GM21723 (cell line): ENCODE measurements at regions not wholly inside any gene's neighbourhood (a gene's known extent, or its start where the extent isn't known, plus 50 kb on each side); places are given as distances from the start of the nearest gene placed in this dataset.

Experiments used
- ATAC-seq: cut with Tn5 transposase; IDR thresholded peaks from one replicate; pipeline ENCODE4 v1.9.1; 2021; ENCODE audit warnings: mild to moderate bottlenecking, moderate library complexity; ENCODE audit not compliant: unreplicated experiment

DNA sequence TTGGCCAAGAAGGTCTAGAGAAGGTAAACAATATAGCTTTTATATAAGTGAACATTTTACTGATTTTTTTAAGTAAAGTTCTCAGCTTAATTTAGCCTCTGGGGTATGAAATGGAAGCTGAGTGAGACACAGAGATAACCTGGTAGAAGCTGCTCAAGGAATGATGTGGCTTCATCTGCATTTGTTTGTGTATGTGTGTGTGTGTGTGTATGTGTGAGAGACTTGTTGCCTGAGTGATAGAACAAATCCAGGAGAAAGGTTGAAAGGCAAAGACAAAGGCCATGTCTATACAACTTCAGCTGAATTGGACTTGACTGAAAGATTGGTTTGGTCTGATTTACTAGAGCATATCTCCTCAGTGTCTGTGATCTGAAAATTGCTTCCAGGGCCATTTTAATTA is 63.6 kb downstream of the PCDH7 start:
- ATAC-seq = no peak

DNA sequence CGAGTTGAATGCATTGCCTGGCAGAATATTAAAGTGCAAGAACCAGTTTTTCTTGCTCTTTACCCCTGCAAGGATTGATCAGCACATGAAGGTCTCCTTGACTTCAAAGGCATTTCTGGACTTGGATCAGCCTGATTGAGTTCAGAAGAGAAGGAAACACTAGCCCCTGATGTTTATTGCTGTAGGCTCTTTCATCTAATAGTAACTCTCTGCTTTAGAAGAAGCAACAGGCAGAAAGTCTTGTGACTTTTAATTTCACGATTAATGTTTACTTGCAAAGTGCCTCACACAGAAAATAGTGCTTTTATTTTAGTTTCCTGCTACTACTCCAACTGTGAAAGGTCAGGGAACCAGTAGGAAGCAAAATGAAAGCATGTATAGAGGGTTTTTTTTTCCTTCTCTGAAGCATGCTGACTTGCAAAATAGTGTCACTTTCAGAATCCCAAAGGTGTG is 69.1 kb downstream of the PCDH7 start:
- no peak for ATAC-seq

DNA sequence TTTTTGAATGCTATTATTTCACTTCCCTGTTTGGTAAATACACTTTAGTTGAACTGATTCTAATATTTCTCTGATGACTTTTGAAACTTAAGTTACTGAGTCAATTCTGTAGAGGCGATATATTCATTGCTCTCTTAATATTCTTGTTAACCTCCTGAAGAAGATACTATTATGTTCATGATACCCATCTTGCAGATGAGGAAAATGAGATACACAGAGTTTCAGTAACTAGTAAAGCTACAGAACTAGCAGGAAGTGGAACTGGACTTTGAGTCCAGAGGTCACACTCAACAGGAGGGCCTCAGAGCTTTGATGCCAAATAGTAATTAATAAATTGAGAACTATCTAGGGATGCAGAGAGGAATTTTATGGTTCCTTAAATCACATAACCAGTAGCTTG is 70.0 kb downstream of the PCDH7 start:
- no peak for ATAC-seq

DNA sequence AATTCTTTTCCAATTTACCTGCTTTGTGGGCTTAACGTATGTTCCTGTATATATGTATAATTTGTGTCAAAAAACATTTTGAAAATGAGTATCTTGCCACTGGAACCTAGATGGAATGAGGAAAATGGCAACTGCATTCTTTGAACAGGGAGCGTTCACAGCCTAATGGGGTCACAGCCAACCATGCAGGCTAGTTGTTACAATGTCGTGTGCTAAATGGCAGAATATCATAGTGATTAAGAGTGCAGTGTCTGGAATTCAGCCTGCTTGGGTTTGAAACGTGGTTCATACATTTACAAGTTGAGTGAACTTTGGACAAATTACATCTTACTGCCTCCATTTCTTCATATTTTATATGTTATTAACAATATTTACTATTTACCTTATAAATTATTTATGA is 70.8 kb downstream of the PCDH7 start:
- ATAC-seq = no peak

DNA sequence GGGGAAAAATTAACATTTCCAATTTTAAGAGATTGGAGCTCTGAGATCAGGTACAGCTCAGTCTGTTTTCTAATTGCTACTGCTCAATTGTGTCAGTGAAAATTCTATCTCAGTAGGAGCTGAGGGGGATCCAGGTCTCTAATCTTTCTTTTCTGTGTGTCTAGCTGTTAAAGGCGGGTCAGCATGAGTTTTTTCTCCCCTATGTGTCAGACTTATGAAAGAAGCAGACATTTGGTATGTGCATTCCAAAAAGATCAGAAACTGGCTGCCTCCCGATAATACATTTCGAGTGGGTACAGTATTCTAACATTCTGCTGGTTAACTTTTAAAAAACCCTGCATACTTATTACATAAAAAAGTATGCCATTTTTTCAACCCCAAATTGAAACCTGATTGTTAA is 72.4 kb downstream of the PCDH7 start:
- no peak for ATAC-seq

DNA sequence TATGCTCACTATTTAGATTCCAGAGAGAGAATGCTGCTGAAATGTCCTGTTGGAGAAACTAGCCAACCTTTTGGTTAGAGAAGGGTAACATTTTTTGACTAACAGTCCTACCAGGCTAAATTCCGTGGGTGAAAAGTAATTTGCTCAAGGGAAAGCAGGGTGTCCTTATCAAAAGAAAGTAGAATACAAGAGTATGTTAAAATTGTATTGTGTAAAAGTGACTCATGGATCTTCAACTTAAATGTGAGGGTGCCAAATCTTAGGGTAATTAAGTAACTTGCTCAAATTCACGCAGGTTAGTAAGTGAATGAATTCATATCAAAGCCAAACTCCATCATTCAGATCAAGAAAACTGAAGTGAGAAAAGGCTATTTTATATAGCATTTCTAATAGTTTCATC is 81.7 kb downstream of the PCDH7 start:
- no peak for ATAC-seq

DNA sequence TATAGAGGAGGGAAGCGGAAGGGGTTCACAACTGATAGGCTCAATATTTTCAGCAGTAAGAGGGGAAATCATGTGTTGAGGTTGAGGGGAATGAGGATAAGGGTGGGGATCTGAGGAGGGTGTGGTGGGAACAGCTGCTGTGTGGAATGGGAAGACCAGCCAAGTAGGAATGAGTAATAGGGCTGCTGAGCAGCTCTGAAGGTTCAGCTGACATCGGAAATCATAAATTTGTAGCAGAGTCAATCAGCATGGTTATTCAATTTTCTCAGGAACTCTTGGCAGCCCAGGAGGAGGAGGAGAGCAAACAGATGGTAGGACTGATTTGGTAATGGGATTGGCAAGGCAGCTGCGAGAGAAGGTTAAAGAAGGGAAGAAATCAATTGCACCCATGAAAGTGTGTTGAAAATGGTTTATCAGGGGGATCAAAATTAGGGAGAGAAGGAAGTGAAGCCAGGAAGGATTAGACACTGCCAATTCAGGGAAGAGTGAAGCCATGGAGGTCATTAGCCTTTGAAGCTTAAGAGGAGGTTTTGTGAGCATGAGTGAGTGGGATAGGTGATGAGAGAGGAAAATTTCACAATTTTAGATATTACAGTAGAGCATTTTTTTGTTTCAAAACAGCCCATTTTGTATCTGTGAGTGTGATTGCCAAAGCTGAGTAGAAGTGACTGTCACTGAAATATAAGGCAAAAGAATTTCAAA is 82.6 kb downstream of the PCDH7 start:
- no peak for ATAC-seq

DNA sequence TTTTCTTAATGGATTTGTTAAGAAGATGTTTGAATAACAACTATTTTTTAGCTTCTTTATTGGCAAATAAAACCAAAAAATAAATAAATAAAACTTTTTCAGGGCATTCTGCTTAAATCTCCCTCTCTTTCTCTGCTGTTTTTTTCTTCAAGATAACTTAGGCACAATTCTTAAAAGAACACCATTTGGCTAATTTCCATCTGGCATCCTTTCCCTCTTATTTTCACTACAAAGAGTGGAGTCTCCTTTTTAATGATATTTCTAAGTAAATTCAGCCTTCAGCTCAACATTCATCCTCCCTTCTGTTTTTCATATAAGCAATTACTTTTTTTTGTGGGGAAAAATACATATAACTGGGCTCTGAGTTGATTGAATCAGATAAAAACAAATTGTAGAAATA is 88.1 kb downstream of the PCDH7 start:
- ATAC-seq = no peak

DNA sequence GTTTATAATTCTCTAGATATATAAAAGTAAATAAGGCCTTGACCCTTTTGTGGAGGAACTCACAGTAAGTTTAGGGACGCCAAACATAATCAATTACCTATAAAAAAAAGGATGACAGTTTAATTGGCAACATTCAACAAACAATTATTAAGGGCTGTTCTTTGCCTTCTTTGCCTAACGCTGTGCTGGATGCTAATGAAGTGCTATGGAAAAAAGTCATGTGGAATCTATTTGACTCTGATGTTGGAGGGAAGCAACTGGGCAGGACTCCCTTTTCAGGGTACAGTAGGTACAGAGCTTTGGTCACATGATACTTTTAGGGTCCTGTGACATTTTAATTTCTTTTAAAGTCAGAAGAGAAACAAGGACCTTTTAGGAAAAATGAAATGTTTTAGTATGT is 91.1 kb downstream of the PCDH7 start:
- ATAC-seq = no peak

DNA sequence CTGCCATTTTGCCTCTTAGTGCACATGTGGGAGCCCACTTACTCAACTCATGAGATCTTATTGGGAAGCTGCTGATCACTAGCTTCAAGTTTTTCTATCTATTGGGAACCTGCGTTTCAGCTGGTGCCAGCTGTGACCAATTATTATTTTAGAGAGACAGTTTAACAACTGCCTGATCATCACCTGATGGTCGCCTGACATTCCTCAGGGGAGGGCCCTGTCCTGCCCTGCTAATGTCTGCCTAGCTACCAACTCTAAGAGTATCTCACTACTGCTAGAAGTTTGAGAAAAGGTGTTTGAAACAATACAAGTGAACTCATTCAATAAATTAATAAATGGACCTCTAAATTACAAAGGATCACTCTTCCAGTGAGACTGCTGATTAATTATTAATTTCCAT is 95.5 kb downstream of the PCDH7 start:
- ATAC-seq = no peak

DNA sequence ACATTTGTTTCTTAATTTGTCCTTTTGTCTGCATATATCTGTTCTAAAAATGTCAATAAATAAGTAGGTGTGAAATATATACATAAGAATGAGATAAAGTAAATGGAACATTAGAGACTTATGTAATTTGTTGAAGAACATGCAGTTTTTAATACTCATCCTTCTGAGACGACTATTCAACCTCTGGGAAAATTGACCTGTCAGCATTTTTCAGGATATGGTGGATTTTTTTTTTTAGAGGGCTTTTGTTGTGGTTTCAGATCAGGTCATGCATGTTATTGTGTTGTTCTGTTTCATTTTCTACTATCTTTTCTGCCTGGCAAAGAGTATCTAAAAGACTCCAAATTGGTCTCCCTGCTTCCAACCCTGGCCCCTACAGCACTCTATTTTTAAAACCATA is 97.3 kb downstream of the PCDH7 start:
- no peak for ATAC-seq

DNA sequence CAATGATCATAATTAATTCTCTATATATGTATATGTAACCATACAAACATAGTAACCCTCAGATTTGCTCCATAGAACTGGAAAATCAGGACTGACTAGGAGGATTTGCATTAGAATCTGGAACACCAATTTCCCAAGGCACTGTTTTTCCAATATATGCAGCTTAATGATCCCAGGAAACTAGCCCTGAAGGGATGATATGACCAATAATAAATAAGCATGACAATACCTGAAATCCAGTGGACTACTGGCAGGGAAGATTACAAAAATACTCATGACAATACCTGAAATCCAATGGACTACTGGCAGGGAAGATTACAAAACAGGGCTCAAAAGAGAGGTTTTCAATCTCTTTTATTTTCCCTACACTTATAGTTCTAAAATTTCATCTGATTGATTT is 98.4 kb downstream of the PCDH7 start:
- ATAC-seq = no peak

DNA sequence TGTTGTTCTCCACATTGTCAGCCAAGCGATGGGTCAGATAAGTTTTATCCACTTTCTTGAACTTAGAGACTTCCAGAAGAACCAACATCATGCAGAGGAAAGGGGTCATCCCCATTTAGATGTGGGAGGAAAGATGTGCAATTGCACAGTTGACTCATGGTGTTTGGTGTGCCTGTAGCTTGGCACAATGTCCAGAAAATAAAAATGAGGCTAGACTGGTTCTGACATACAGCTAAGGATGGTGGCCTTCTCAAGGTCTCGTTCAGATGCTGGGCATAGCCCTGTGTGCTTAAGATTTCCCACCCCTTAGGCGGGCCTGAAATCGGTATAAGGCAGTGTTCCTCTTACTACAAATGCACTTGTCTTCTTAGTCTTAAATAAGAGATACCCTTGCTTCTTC is 101.1 kb downstream of the PCDH7 start:
- ATAC-seq = no peak

DNA sequence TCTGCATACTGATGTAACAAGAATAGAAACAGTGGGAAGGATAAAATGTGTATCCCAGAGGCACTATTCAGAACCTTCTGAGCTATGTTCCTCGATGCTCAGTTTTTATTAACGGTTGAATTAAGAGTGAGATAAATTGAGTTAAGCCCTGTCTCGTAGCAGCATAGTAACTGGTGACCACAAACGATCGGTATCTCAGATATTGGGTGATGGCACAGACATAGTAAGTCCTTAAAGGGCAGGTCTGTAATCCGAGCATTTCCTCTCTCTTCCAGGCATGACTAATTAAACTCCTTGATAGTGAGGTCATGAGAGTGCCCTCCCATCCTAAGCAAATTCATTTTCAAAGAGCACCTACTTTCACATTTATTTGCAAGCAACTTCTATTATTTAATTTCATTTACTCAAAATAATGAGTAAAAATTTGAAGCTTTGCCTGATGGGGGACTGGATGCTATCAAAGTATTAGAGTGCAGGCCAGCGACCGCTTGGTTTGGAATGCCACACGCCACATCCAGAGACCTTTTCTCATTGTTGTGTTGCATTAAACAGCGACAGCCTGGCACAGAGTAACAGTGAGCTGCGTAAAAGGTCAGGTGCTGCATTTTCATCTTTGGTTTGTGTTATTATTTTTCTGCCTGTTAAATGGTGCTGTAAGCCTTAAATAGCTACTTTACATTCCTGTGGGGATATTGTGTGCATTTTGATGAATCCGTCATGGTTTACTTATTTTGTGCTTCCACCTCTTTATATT is 101.9 kb downstream of the PCDH7 start:
- no peak for ATAC-seq

DNA sequence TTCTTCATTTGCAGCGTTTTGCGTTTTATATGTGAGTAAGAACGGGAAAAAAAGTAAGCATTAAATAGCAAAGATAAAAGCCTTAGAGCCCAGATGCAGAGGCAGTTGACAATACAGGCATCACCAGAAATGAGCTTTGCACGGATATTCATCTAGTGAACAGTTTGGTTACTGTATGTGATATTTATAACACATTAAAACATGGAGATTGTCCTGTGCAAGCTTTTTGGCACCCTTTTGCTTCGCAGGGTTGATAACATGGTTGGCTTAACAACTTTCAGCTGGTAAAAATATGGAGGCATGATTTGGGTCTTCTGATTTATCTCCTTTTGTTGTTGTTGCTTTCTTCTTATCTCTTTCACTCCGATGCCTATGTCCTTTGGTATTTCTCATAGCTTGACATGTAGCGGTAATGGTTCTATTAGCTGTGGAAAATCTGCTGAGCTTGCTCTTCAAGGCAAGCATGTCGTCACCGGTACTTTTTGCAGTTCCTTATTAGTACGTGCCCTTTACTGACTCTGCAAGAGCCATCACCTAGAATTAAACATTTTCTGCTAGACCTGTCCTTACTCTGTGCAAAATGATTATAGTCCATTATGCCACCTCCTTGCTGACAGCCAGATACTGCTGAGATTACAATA is 102.9 kb downstream of the PCDH7 start:
- ATAC-seq = no peak

DNA sequence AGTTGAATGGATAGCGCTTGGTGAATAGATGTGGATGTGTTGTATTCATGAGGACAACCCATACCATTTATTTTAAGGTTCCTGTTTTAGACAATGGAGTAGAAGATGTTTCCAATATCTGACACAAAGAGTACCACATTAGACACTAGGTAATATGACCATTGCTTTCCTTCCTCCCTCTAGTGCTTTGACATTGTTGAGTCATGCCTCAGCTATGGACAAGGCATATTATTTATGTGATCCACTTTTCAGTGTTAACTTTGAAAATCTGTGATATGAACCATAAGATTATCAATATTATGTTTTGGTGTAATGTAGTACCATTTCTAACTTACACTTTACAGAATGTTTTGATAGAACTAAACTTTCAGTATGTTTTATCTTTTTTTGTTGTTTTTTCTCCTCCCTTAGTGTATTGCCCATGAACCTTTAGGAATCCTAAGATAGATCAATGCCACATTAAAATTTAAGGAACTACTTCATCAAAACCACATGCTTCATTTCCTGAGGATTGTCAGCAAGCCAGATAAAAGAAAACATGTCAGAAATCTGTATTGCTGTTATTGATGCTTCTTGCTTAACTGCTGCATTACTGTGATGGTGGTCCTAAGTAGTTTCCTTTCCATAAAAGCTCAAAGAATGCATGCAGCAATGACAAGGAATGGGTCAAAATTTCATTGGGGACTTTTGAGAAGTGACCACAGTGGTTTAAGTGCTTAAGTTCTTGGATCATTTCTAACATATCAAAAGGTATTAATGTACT is 105.0 kb downstream of the PCDH7 start:
- ATAC-seq = no peak

DNA sequence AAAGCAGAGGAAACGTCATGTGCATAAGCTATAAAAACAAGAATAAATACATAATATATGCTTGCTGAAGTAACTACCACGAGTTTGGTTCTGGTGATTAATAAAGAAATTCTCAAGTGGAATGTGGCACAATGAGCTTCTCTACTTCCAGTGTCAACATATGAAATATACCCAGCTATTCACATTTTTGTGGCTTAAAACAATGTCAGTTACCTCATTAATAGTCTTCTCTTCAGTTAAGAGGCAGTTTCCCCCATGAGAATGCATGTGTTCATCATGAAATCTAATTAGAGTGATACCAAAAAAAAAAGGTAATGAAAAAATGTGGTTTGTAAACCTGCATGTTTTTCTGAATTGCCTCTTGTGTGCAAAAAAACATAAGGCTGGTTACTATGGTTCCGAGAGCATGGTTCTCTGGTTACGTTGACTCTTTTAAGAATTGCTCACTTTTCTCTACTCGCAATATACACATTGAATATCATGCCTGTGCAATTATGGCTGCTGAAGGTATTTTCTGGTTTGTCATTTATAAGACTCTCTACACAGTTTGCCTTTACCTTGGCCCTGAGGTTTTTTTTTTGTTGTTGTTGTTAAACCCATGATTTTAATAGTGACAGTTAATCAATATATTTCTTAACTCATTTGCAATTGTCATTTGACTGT is 108.2 kb downstream of the PCDH7 start:
- no peak for ATAC-seq

DNA sequence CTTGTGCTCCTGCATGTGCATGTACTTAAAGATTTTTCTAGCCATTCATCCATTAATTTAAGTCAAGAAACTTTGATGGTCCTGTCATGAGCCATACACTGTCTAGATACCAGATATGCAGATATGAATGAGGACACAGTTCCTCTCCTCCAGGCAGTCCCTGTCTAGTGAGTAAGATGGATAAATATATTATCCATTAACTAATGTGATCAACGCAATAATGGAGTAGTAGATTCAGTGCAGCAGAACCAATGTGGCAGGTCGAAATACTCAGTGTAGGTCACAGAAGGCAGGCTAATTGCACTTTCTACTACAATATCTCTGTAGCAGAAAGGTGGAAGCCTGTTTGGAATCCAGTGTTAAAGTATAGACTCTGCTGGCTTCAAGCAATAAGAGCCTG is 112.5 kb downstream of the PCDH7 start:
- ATAC-seq = no peak

DNA sequence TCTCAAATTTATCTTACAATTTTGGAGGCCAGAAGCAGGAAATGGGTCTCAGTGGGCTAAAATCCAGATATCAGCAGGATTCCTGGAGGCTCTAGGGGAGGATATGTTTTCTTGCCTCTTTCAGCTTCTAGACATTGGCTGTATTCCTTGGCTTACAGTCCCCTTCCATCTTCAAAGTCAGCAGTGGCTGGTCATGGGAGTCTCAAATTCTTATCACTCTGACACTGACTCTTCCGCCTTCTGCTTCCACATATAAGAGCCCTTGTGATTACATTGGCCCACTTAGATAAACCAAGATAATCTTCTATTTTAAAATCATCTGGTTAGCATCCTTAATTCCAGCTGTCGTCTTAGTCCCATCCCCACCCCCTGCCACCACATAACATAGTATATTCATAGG is 113.0 kb downstream of the PCDH7 start:
- ATAC-seq = no peak

DNA sequence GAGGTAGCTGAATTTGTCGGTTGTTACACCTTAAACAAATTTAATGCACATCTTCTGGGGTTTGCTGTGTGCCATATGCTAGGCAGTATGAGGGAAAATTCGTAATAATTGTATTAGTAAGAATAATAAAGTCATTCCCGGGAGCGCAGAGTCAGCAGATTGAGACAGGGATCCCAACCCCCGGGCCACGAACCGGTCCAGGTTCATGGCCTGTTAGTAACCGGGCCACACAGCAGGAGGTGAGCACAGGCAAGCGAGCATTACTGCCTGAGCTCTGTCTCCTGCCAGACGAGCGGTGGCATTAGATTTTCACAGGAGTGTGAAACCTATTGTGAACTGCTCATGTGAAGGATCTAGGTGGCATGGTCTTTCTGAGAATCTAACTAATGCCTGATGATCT is 114.9 kb downstream of the PCDH7 start:
- no peak for ATAC-seq

DNA sequence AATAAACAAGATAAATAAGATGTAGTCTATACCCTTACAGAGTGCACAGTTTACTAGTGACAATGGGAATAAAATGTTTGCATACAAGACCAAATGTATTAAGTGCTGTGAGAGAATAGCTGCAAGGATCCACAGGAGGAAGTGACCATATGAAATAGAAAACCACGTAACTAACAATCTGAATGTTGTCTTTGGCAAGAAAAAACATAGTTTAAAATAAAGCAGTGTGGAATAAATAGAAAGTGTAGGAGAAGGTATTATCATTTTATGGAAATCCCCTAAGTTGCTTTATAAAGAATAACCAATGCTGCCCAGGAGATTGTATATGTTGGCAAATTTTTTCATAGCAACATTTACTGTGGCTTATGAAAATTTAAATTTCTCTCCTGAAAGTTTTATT is 116.1 kb downstream of the PCDH7 start:
- ATAC-seq = no peak
